K562 (cell line): ENCODE measurements at regions not wholly inside any gene's neighbourhood (a gene's known extent, or its start where the extent isn't known, plus 50 kb on each side); places are given as distances from the start of the nearest gene placed in this dataset.

Source experiments
- ATAC-seq: fragments of 200-7000 bp; cut with Tn5 transposase; 3 replicates; pipeline ENCODE4 v1.9.1; 2020; ENCODE audit warnings: moderate library complexity
- BruUV-seq: library from RNA; stranded (reverse); fragments of 400-500 nt; replicated peaks from 2 replicates; lab custom pipeline; 2021; lab: Mats Ljungman, UMichigan
- CTCF ChIA-PET: fragments of 300-600 bp; formaldehyde crosslinking; extraction: SDS; loops from one replicate; lab custom pipeline; 2021; ENCODE audit warnings: low intra/inter-chr PET ratio; lab: Yijun Ruan, JAX
- POLR2A ChIA-PET: fragments of 300-600, 350-650 bp; sonication (Branson Sonifier 250); formaldehyde crosslinking; extraction: SDS; loops from one replicate; lab custom pipeline; 2021; ENCODE audit warnings: antibody characterized with exemption, inconsistent platforms; lab: Yijun Ruan, JAX
- DNase-seq, 4 experiments: peaks; one replicate each; pipeline versions ENCODE4 v3.0.0 to v3.0.0-alpha.2; 2011 to 2018; ENCODE audit warnings: low spot score in 3 of 4, mixed read lengths in 3 of 4; ENCODE audit errors: extremely low read depth in 1 of 4
- FAIRE-seq: peaks from 2 replicates; lab custom pipeline; 2011; peaks lifted over from hg19 to GRCh38; lab: Jason Lieb, UNC
- H2AFZ ChIP-seq: 2 replicates; pipeline ENCODE4 v1.6.0; 2011; ENCODE audit warnings: low read depth, low read length, control low read depth, inconsistent platforms
- H3K27ac ChIP-seq: fragments of 200-600 bp; 3 replicates; pipeline ENCODE4 v1.8.0; 2011; ENCODE audit warnings: low read depth, mild to moderate bottlenecking, control low read depth, inconsistent platforms, low read length, moderate library complexity, mixed read lengths; ENCODE audit errors: extremely low read depth
- H3K27me3 ChIP-seq, 2 experiments: fragments of 300-600 bp in 1 of 2; 2 replicates in 1 of 2; 3 replicates in 1 of 2; pipeline versions ENCODE4 v1.6.0 to v1.8.0; 2011; ENCODE audit warnings: inconsistent platforms in 2 of 2, low read length in 2 of 2, mild to moderate bottlenecking in 1 of 2, mixed read lengths in 1 of 2, moderate library complexity in 1 of 2; ENCODE audit not compliant: control insufficient read depth in 2 of 2, insufficient read depth in 2 of 2
- H3K36me3 ChIP-seq: fragments of 300-600 bp; 3 replicates; pipeline ENCODE4 v1.8.0; 2011; ENCODE audit warnings: mild to moderate bottlenecking, low read length, inconsistent platforms; ENCODE audit not compliant: control insufficient read depth, insufficient read depth
- H3K4me1 ChIP-seq, 2 experiments: fragments of 200-600 bp in 1 of 2; replicated peaks in 1 of 2; 2 replicates in 1 of 2; 3 replicates in 1 of 2; pipeline versions ENCODE4 v1.5.1 to v1.8.0; 2011; ENCODE audit warnings: inconsistent platforms in 2 of 2, low read length in 2 of 2, mild to moderate bottlenecking in 1 of 2, mixed read lengths in 1 of 2, moderate library complexity in 1 of 2; ENCODE audit not compliant: control insufficient read depth in 2 of 2, insufficient read depth in 2 of 2
- H3K4me2 ChIP-seq: 2 replicates; pipeline ENCODE4 v1.6.1; 2011; ENCODE audit warnings: low read length, control low read depth, inconsistent platforms, mixed read lengths; ENCODE audit not compliant: insufficient read depth
- H3K4me3 ChIP-seq: fragments of 200-600 bp; sonication (generic), shearing (Covaris generic); 2 replicates; pipeline ENCODE4 v1.5.1; 2016; ENCODE audit warnings: control low read depth, inconsistent platforms
- H3K79me2 ChIP-seq: fragments of 200-600 bp; 3 replicates; pipeline ENCODE4 v1.8.0; 2011; ENCODE audit warnings: low read length, inconsistent platforms; ENCODE audit not compliant: control insufficient read depth, insufficient read depth
- H3K9ac ChIP-seq, 2 experiments: 2 replicates each; pipeline versions ENCODE4 v1.6.0 to v1.6.1; 2011; ENCODE audit warnings: low read depth in 2 of 2, low read length in 2 of 2, control low read depth in 1 of 2, inconsistent platforms in 1 of 2, mild to moderate bottlenecking in 1 of 2, mixed read lengths in 1 of 2; ENCODE audit not compliant: insufficient read depth in 1 of 2
- H3K9me1 ChIP-seq: one replicate; pipeline ENCODE4 v1.6.0; 2011; ENCODE audit warnings: inconsistent platforms, mild to moderate bottlenecking, low read length, moderate library complexity; ENCODE audit not compliant: control insufficient read depth, insufficient read depth
- H3K9me3 ChIP-seq: replicated peaks from 2 replicates; pipeline ENCODE4 v1.5.1; 2011; ENCODE audit warnings: low read depth, low read length, inconsistent platforms; ENCODE audit not compliant: control insufficient read depth, insufficient read depth
- H4K20me1 ChIP-seq: replicated peaks from 2 replicates; pipeline ENCODE4 v1.6.1; 2011; ENCODE audit warnings: low read length, inconsistent platforms, mixed read lengths; ENCODE audit not compliant: control insufficient read depth, insufficient read depth
- BCOR ChIP-seq: fragments of 450-650 bp; IDR thresholded peaks from 2 replicates; pipeline ENCODE4 v1.6.1; 2016
- CREB3L1 ChIP-seq: fragments of 450-650 bp; IDR thresholded peaks from 2 replicates; pipeline ENCODE4 v1.6.1; 2014; ENCODE audit warnings: low read depth, mild to moderate bottlenecking, moderate library complexity, borderline replicate concordance
- DACH1 ChIP-seq: fragments of 450-650 bp; IDR thresholded peaks from 2 replicates; pipeline ENCODE4 v1.6.1; 2018; ENCODE audit not compliant: partially characterized antibody
- KDM2B ChIP-seq: fragments of 250-450 bp; sonication (Bioruptor Pico); IDR thresholded peaks from 2 replicates; pipeline ENCODE4 v1.8.0; 2021; ENCODE audit warnings: mild to moderate bottlenecking, moderate library complexity
- MAFF ChIP-seq: IDR thresholded peaks from 2 replicates; pipeline ENCODE4 v1.6.1; 2012; ENCODE audit warnings: low read length, improper control_type of control experiment
- MXI1 ChIP-seq: IDR thresholded peaks from 2 replicates; pipeline ENCODE4 v1.6.1; 2011; ENCODE audit warnings: low read depth, mild to moderate bottlenecking, improper control_type of control experiment, low read length
- PYGO2 ChIP-seq: fragments of 450-650 bp; IDR thresholded peaks from 2 replicates; pipeline ENCODE4 v1.6.1; 2016; ENCODE audit warnings: mild to moderate bottlenecking, missing genetic modification characterization, moderate library complexity, missing compliant biosample characterization
- RFX1 ChIP-seq: fragments of 450-650 bp; IDR thresholded peaks from 2 replicates; pipeline ENCODE4 v1.6.1; 2016; ENCODE audit warnings: mild to moderate bottlenecking, moderate library complexity
- ZBTB1 ChIP-seq: sonication (generic); formaldehyde crosslinking; IDR thresholded peaks from 2 replicates; pipeline ENCODE4 v1.8.1; 2023; ENCODE audit warnings: missing genetic modification reagents, low read depth, mild to moderate bottlenecking, borderline replicate concordance
- ZNF165 ChIP-seq: fragments of 250-450 bp; sonication (Bioruptor Pico); IDR thresholded peaks from 2 replicates; pipeline ENCODE4 v1.4.0; 2020; ENCODE audit warnings: borderline replicate concordance
- ZNF232 ChIP-seq: sonication (generic); formaldehyde crosslinking; IDR thresholded peaks from 2 replicates; pipeline ENCODE4 v1.8.0; 2022; ENCODE audit warnings: mild to moderate bottlenecking, missing genetic modification reagents
- ZNF41 ChIP-seq: fragments of 250-450 bp; sonication (Bioruptor Pico); conservative IDR thresholded peaks from 2 replicates; pipeline ENCODE4 v1.4.0; 2020; ENCODE audit warnings: mild to moderate bottlenecking
- ZNF584 ChIP-seq: fragments of 200-800 bp; sonication (Bioruptor generic); IDR thresholded peaks from 2 replicates; pipeline ENCODE4 v1.6.1; 2016; ENCODE audit warnings: low read depth, mild to moderate bottlenecking, missing genetic modification characterization, missing compliant biosample characterization
- WGBS: fragments of 100-300 bp; shearing (Covaris generic); methylation state at CpG from one replicate; pipeline ENCODE4 v1.1.6; 2016; ENCODE audit warnings: low coverage, mixed read lengths; ENCODE audit not compliant: insufficient coverage; ENCODE audit errors: missing lambda C conversion rate; 5-methylcytosine and 5-hydroxymethylcytosine counted together
- in situ Hi-C: fragments of 300-500 bp; cut with MboI; formaldehyde crosslinking; loops from 4 replicates; pipeline ENCODE4 v1.15.0; 2018; ENCODE audit warnings: inconsistent platforms, mixed read lengths
- intact Hi-C: fragments of 100-400 bp; cut with micrococcal nuclease; formaldehyde crosslinking; loops from 2 replicates; pipeline ENCODE4 v1.14.2; 2022
- TF ChIP-seq, protein P1 (sequence below): IDR thresholded peaks from 2 replicates; pipeline ENCODE4 v1.6.1; 2016; ENCODE audit warnings: missing genetic modification characterization, missing compliant biosample characterization
- TF ChIP-seq, protein P2 (sequence below): fragments of 450-650 bp; IDR thresholded peaks from one replicate; pipeline ENCODE4 v1.6.1; 2018; ENCODE audit warnings: mild to moderate bottlenecking, moderate library complexity; ENCODE audit not compliant: partially characterized antibody
- TF ChIP-seq, protein P3 (sequence below): fragments of 450-650 bp; IDR thresholded peaks from 2 replicates; pipeline ENCODE4 v1.7.0; 2016; ENCODE audit warnings: borderline replicate concordance

DNA sequence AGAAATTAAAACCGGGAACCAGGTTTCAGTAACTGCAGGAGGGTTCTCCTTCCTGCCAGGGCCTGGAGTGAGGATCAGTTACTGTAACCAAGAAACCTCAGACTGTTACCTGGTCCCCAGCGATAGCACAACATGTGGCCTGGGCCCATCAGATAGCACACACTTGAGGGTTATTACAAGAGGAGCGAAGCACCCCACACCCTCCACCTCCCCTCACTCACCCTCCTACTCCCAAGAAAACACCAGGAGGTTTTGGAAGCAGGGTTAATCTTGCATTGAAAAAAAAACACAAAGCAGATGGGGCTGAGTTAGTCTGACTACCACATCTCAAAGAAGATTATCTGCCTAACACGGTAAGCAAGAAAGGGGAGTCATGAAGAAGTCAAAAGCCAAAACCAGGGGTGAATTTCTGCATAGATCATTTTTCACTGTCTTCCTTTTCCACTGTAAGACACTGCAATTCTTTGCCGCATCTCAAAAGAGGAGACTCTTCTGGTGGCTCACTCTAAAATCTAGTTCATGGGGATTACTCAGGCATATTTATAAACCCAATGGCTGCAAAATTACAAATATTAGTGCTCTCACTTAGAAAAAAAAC, 75.9 kb upstream of the DOCK9 start:
- Histone ChIP-seq H3K9ac (peak overlapping the region in 1 of 2 experiments; percentile 67; a peak in 2 of 4 replicates), H4K20me1 (no peaks in the 10 kb centered on the region), H3K4me3 (no peak overlapping the region), H3K4me2 (peak overlapping the region; percentile 39), H2AFZ (no peak overlapping the region), H3K4me1 (peaks cover 47 to 72% of the 10 kb centered on the region in 2 experiments), H3K9me1 (no peaks in the 10 kb centered on the region), H3K27ac (peak overlapping the region; percentile 82), H3K27me3 (no peaks in the 10 kb centered on the region), H3K9me3 (no peaks in the 10 kb centered on the region), H3K36me3 (no peaks in the 10 kb centered on the region; the same call in 2 of the 3 replicates), H3K79me2 (peaks cover 81% of the 10 kb centered on the region)
- in situ Hi-C loops, result no loop called here
- intact Hi-C loops, result loop anchor here (5.0 kb wide), 1 partner anchor 34 kb away; no protein-coding TSS in a partner anchor
- ChIA-PET POLR2A (interaction anchor here (0.7 kb wide), 1 partner anchor 177 kb away, joined by 3 read pairs; no protein-coding TSS in a partner anchor), CTCF (interaction anchor here (0.6 kb wide), 1 partner anchor 383 kb away, joined by 3 read pairs; no protein-coding TSS in a partner anchor)
- BruUV-seq, result no TSS peak
- DNase-seq (peak; percentile 86 to 95 (median 88)), FAIRE-seq (peak; percentile 99), ATAC-seq (peak; percentile 89)
- WGBS, result 0% methylated on average over 5 of the region's 5 CpGs
- TF ChIP-seq ZNF165 (no peak), BCOR (0 out of 2 replicates have a peak, but pooled peaks have one; percentile 41), KDM2B (no peak), ZNF232 (CRISPR knock-in tag) (no peak), DACH1 (peak; percentile 31), MXI1 (no peak), CREB3L1 (0 out of 2 replicates have a peak, but pooled peaks have one; percentile 35), ZBTB1 (CRISPR knock-in tag) (no peak), PYGO2 (tag) (0 out of 2 replicates have a peak, but pooled peaks have one; percentile 44), RFX1 (peak; percentile 56), ZNF584 (CRISPR knock-in tag) (no peak), ZNF41 (CRISPR knock-in tag) (no peak), MAFF (no peak)
- TF ChIP-seq, protein P1, sequence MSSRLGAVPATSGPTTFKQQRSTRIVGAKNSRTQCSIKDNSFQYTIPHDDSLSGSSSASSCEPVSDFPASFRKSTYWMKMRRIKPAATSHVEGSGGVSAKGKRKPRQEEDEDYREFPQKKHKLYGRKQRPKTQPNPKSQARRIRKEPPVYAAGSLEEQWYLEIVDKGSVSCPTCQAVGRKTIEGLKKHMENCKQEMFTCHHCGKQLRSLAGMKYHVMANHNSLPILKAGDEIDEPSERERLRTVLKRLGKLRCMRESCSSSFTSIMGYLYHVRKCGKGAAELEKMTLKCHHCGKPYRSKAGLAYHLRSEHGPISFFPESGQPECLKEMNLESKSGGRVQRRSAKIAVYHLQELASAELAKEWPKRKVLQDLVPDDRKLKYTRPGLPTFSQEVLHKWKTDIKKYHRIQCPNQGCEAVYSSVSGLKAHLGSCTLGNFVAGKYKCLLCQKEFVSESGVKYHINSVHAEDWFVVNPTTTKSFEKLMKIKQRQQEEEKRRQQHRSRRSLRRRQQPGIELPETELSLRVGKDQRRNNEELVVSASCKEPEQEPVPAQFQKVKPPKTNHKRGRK (tag), result no peak
- TF ChIP-seq, protein P2, sequence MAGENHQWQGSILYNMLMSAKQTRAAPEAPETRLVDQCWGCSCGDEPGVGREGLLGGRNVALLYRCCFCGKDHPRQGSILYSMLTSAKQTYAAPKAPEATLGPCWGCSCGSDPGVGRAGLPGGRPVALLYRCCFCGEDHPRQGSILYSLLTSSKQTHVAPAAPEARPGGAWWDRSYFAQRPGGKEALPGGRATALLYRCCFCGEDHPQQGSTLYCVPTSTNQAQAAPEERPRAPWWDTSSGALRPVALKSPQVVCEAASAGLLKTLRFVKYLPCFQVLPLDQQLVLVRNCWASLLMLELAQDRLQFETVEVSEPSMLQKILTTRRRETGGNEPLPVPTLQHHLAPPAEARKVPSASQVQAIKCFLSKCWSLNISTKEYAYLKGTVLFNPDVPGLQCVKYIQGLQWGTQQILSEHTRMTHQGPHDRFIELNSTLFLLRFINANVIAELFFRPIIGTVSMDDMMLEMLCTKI, result no peak
- TF ChIP-seq, protein P3, sequence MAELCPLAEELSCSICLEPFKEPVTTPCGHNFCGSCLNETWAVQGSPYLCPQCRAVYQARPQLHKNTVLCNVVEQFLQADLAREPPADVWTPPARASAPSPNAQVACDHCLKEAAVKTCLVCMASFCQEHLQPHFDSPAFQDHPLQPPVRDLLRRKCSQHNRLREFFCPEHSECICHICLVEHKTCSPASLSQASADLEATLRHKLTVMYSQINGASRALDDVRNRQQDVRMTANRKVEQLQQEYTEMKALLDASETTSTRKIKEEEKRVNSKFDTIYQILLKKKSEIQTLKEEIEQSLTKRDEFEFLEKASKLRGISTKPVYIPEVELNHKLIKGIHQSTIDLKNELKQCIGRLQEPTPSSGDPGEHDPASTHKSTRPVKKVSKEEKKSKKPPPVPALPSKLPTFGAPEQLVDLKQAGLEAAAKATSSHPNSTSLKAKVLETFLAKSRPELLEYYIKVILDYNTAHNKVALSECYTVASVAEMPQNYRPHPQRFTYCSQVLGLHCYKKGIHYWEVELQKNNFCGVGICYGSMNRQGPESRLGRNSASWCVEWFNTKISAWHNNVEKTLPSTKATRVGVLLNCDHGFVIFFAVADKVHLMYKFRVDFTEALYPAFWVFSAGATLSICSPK, result no peak
